GM23338 (cell line): ENCODE measurements at regions not wholly inside any gene's neighbourhood (a gene's known extent, or its start where the extent isn't known, plus 50 kb on each side); places are given as distances from the start of the nearest gene placed in this dataset.

ENCODE experiments used
- ATAC-seq: fragments of 200-7000 bp; cut with Tn5 transposase; 3 replicates; pipeline ENCODE4 v1.9.1; 2020
- DNase-seq: peaks from one replicate; pipeline ENCODE4 v3.0.0-alpha.2; 2015; ENCODE audit warnings: low spot score
- H2AFZ ChIP-seq: fragments of 200-600 bp; sonication (generic); 2 replicates; pipeline ENCODE4 v1.8.0; 2016; ENCODE audit warnings: antibody characterized with exemption, mild to moderate bottlenecking, moderate library complexity
- H3F3A ChIP-seq: fragments of 200-600 bp; sonication (generic); replicated peaks from 2 replicates; pipeline ENCODE4 v1.8.0; 2017; ENCODE audit warnings: antibody characterized with exemption, mixed run types, low read depth
- H3K27ac ChIP-seq: fragments of 200-600 bp; sonication (generic); 2 replicates; pipeline ENCODE4 v1.6.1; 2016; ENCODE audit warnings: low read depth
- H3K27me3 ChIP-seq: fragments of 200-600 bp; sonication (generic); 2 replicates; pipeline ENCODE4 v1.8.0; 2016; ENCODE audit warnings: mild to moderate bottlenecking, mixed run types, moderate library complexity; ENCODE audit not compliant: insufficient read depth
- H3K36me3 ChIP-seq: fragments of 200-600 bp; sonication (generic); 2 replicates; pipeline ENCODE4 v1.8.0; 2016; ENCODE audit warnings: mild to moderate bottlenecking; ENCODE audit not compliant: insufficient read depth
- H3K4me1 ChIP-seq: fragments of 200-600 bp; sonication (generic); 2 replicates; pipeline ENCODE4 v1.8.0; 2016; ENCODE audit warnings: mild to moderate bottlenecking, moderate library complexity; ENCODE audit not compliant: insufficient read depth
- H3K4me2 ChIP-seq: fragments of 200-600 bp; sonication (generic); 2 replicates; pipeline ENCODE4 v1.7.1; 2017; ENCODE audit warnings: mixed run types
- H3K4me3 ChIP-seq: fragments of 200-600 bp; sonication (generic); 2 replicates; pipeline ENCODE4 v1.6.1; 2016; ENCODE audit warnings: mixed run types
- H3K79me2 ChIP-seq: fragments of 200-600 bp; sonication (generic); replicated peaks from 2 replicates; pipeline ENCODE4 v1.8.0; 2017; ENCODE audit warnings: mild to moderate bottlenecking; ENCODE audit not compliant: insufficient read depth
- H3K9me2 ChIP-seq: fragments of 200-600 bp; sonication (generic); 2 replicates; pipeline ENCODE4 v1.8.0; 2017; ENCODE audit not compliant: insufficient read depth
- H4K20me1 ChIP-seq: fragments of 200-600 bp; sonication (generic); replicated peaks from 2 replicates; pipeline ENCODE4 v1.8.0; 2017; ENCODE audit warnings: mild to moderate bottlenecking; ENCODE audit not compliant: insufficient read depth
- H3K27ac Mint-ChIP-seq: 2 replicates; pipeline ENCODE4 v1.8.0; 2020; ENCODE audit warnings: inconsistent platforms, mild to moderate bottlenecking, moderate library complexity, mixed read lengths
- H3K27me3 Mint-ChIP-seq: 3 replicates; pipeline ENCODE4 v1.8.0; 2022; ENCODE audit warnings: low read depth, mild to moderate bottlenecking, moderate library complexity, mixed read lengths, inconsistent platforms; ENCODE audit not compliant: insufficient read depth, poor library complexity
- H3K36me3 Mint-ChIP-seq: 3 replicates; pipeline ENCODE4 v1.8.0; 2021; ENCODE audit warnings: low read depth, mild to moderate bottlenecking, inconsistent platforms, moderate library complexity, mixed read lengths
- H3K4me1 Mint-ChIP-seq: 3 replicates; pipeline ENCODE4 v1.8.0; 2020; ENCODE audit warnings: mild to moderate bottlenecking, inconsistent platforms, mixed read lengths
- H3K4me3 Mint-ChIP-seq: 3 replicates; pipeline ENCODE4 v1.8.0; 2021; ENCODE audit warnings: moderate library complexity, mild to moderate bottlenecking, inconsistent platforms, mixed read lengths
- H3K9me3 Mint-ChIP-seq: 3 replicates; pipeline ENCODE4 v1.8.0; 2020; ENCODE audit warnings: moderate library complexity, mild to moderate bottlenecking, inconsistent platforms, mixed read lengths
- CREB1 ChIP-seq: fragments of 250-450 bp; sonication (Bioruptor Pico); IDR thresholded peaks from 2 replicates; pipeline ENCODE4 v1.5.0; 2020; ENCODE audit warnings: low read depth, mild to moderate bottlenecking, moderate library complexity
- EZH2 ChIP-seq: fragments of 200-600 bp; sonication (generic); IDR thresholded peaks from one replicate; pipeline ENCODE4 v1.8.0; 2017; ENCODE audit warnings: antibody characterized with exemption, mild to moderate bottlenecking, low read depth; ENCODE audit not compliant: unreplicated experiment
- EZH2phosphoT487 ChIP-seq: fragments of 200-600 bp; sonication (generic); IDR thresholded peaks from one replicate; pipeline ENCODE4 v1.8.1; 2018; ENCODE audit warnings: antibody characterized with exemption; ENCODE audit not compliant: unreplicated experiment
- JUNB ChIP-seq: IDR thresholded peaks from one replicate; pipeline ENCODE4 v1.6.1; 2016; ENCODE audit warnings: antibody characterized with exemption; ENCODE audit not compliant: unreplicated experiment
- NANOG ChIP-seq: IDR thresholded peaks from 2 replicates; pipeline ENCODE4 v1.6.1; 2016; ENCODE audit warnings: antibody characterized with exemption, borderline replicate concordance
- POLR2AphosphoS5 ChIP-seq: IDR thresholded peaks from 2 replicates; pipeline ENCODE4 v1.6.1; 2016; ENCODE audit warnings: antibody characterized with exemption, low read depth
- STAT1 ChIP-seq: IDR thresholded peaks from one replicate; pipeline ENCODE4 v1.6.1; 2016; ENCODE audit warnings: antibody characterized with exemption; ENCODE audit not compliant: unreplicated experiment
- ZNF114 ChIP-seq: fragments of 250-450 bp; sonication (Bioruptor Pico); IDR thresholded peaks from 2 replicates; pipeline ENCODE4 v1.5.0; 2020; ENCODE audit warnings: mild to moderate bottlenecking, moderate library complexity
- ZNF331 ChIP-seq: fragments of 250-450 bp; sonication (Bioruptor Pico); IDR thresholded peaks from 2 replicates; pipeline ENCODE4 v1.5.0; 2020; ENCODE audit warnings: low read depth, mild to moderate bottlenecking, moderate library complexity
- TF ChIP-seq, protein P1 (sequence below): IDR thresholded peaks from one replicate; pipeline ENCODE4 v1.6.1; 2018; ENCODE audit warnings: antibody characterized with exemption; ENCODE audit not compliant: unreplicated experiment
- TF ChIP-seq, protein P2 (sequence below), 2 experiments: fragments of 200-600 bp in 1 of 2; sonication (generic) in 1 of 2; conservative IDR thresholded peaks; 2 replicates each; pipeline versions ENCODE4 v1.5.1 to v1.6.1; 2016 to 2017; ENCODE audit warnings: antibody characterized with exemption in 2 of 2, low read depth in 2 of 2, mild to moderate bottlenecking in 2 of 2, moderate library complexity in 1 of 2
- TF ChIP-seq, protein P3 (sequence below): fragments of 250-450 bp; sonication (Bioruptor Pico); IDR thresholded peaks from 2 replicates; pipeline ENCODE4 v1.5.0; 2020; ENCODE audit warnings: mild to moderate bottlenecking, moderate library complexity
- TF ChIP-seq, protein P4 (sequence below): IDR thresholded peaks from 2 replicates; pipeline ENCODE4 v1.6.1; 2016; ENCODE audit warnings: antibody characterized with exemption

DNA sequence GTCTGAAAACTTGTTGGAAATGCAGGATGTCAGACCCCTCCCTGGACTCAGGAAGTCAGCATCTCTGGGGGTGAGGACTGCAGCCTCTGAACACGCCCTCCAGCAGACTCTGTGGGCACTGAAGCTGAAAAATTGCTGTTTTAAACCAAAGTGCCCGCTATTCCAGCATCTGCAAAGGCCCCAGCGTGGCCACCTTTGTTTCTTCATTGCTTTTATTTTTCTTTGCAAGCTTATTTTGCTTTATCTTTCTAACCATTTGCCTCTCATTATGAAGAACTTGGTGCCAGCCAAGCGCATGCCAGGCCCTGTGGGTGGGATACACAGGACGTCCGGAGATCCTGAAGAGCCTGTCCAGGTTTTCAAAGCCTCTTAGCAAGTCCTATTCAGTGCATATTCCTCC is 203.9 kb upstream of the CST7 start:
- H3K9me3 Mint-ChIP-seq, result no peaks in the 10 kb centered on the region
- no peaks in the 10 kb centered on the region for H3K36me3 Mint-ChIP-seq
- Histone ChIP-seq H3K36me3 (no peaks in the 10 kb centered on the region; the same call in 1 of the 2 replicates), H3K27ac (no peak overlapping the region), H3K4me2 (no peak overlapping the region), H3F3A (no peaks in the 10 kb centered on the region), H3K4me1 (peaks cover 15% of the 10 kb centered on the region; the same call in 1 of the 2 replicates), H2AFZ (no peak overlapping the region), H4K20me1 (no peaks in the 10 kb centered on the region), H3K79me2 (no peaks in the 10 kb centered on the region), H3K9me2 (no peaks in the 10 kb centered on the region), H3K4me3 (no peak overlapping the region), H3K27me3 (no peaks in the 10 kb centered on the region)
- TF ChIP-seq POLR2AphosphoS5 (no peak), CREB1 (CRISPR knock-in tag) (no peak), STAT1 (no peak), NANOG (no peak), JUNB (no peak), EZH2 (no peak), EZH2phosphoT487 (no peak), ZNF331 (CRISPR knock-in tag) (no peak), ZNF114 (CRISPR knock-in tag) (no peak)
- TF ChIP-seq, protein P1, sequence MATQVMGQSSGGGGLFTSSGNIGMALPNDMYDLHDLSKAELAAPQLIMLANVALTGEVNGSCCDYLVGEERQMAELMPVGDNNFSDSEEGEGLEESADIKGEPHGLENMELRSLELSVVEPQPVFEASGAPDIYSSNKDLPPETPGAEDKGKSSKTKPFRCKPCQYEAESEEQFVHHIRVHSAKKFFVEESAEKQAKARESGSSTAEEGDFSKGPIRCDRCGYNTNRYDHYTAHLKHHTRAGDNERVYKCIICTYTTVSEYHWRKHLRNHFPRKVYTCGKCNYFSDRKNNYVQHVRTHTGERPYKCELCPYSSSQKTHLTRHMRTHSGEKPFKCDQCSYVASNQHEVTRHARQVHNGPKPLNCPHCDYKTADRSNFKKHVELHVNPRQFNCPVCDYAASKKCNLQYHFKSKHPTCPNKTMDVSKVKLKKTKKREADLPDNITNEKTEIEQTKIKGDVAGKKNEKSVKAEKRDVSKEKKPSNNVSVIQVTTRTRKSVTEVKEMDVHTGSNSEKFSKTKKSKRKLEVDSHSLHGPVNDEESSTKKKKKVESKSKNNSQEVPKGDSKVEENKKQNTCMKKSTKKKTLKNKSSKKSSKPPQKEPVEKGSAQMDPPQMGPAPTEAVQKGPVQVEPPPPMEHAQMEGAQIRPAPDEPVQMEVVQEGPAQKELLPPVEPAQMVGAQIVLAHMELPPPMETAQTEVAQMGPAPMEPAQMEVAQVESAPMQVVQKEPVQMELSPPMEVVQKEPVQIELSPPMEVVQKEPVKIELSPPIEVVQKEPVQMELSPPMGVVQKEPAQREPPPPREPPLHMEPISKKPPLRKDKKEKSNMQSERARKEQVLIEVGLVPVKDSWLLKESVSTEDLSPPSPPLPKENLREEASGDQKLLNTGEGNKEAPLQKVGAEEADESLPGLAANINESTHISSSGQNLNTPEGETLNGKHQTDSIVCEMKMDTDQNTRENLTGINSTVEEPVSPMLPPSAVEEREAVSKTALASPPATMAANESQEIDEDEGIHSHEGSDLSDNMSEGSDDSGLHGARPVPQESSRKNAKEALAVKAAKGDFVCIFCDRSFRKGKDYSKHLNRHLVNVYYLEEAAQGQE, result no peak
- TF ChIP-seq, protein P2, sequence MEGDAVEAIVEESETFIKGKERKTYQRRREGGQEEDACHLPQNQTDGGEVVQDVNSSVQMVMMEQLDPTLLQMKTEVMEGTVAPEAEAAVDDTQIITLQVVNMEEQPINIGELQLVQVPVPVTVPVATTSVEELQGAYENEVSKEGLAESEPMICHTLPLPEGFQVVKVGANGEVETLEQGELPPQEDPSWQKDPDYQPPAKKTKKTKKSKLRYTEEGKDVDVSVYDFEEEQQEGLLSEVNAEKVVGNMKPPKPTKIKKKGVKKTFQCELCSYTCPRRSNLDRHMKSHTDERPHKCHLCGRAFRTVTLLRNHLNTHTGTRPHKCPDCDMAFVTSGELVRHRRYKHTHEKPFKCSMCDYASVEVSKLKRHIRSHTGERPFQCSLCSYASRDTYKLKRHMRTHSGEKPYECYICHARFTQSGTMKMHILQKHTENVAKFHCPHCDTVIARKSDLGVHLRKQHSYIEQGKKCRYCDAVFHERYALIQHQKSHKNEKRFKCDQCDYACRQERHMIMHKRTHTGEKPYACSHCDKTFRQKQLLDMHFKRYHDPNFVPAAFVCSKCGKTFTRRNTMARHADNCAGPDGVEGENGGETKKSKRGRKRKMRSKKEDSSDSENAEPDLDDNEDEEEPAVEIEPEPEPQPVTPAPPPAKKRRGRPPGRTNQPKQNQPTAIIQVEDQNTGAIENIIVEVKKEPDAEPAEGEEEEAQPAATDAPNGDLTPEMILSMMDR (conservative IDR thresholded peaks at IDR 0.05; ENCODE audit: low read depth in 2 of 2), result no peak
- TF ChIP-seq, protein P3, sequence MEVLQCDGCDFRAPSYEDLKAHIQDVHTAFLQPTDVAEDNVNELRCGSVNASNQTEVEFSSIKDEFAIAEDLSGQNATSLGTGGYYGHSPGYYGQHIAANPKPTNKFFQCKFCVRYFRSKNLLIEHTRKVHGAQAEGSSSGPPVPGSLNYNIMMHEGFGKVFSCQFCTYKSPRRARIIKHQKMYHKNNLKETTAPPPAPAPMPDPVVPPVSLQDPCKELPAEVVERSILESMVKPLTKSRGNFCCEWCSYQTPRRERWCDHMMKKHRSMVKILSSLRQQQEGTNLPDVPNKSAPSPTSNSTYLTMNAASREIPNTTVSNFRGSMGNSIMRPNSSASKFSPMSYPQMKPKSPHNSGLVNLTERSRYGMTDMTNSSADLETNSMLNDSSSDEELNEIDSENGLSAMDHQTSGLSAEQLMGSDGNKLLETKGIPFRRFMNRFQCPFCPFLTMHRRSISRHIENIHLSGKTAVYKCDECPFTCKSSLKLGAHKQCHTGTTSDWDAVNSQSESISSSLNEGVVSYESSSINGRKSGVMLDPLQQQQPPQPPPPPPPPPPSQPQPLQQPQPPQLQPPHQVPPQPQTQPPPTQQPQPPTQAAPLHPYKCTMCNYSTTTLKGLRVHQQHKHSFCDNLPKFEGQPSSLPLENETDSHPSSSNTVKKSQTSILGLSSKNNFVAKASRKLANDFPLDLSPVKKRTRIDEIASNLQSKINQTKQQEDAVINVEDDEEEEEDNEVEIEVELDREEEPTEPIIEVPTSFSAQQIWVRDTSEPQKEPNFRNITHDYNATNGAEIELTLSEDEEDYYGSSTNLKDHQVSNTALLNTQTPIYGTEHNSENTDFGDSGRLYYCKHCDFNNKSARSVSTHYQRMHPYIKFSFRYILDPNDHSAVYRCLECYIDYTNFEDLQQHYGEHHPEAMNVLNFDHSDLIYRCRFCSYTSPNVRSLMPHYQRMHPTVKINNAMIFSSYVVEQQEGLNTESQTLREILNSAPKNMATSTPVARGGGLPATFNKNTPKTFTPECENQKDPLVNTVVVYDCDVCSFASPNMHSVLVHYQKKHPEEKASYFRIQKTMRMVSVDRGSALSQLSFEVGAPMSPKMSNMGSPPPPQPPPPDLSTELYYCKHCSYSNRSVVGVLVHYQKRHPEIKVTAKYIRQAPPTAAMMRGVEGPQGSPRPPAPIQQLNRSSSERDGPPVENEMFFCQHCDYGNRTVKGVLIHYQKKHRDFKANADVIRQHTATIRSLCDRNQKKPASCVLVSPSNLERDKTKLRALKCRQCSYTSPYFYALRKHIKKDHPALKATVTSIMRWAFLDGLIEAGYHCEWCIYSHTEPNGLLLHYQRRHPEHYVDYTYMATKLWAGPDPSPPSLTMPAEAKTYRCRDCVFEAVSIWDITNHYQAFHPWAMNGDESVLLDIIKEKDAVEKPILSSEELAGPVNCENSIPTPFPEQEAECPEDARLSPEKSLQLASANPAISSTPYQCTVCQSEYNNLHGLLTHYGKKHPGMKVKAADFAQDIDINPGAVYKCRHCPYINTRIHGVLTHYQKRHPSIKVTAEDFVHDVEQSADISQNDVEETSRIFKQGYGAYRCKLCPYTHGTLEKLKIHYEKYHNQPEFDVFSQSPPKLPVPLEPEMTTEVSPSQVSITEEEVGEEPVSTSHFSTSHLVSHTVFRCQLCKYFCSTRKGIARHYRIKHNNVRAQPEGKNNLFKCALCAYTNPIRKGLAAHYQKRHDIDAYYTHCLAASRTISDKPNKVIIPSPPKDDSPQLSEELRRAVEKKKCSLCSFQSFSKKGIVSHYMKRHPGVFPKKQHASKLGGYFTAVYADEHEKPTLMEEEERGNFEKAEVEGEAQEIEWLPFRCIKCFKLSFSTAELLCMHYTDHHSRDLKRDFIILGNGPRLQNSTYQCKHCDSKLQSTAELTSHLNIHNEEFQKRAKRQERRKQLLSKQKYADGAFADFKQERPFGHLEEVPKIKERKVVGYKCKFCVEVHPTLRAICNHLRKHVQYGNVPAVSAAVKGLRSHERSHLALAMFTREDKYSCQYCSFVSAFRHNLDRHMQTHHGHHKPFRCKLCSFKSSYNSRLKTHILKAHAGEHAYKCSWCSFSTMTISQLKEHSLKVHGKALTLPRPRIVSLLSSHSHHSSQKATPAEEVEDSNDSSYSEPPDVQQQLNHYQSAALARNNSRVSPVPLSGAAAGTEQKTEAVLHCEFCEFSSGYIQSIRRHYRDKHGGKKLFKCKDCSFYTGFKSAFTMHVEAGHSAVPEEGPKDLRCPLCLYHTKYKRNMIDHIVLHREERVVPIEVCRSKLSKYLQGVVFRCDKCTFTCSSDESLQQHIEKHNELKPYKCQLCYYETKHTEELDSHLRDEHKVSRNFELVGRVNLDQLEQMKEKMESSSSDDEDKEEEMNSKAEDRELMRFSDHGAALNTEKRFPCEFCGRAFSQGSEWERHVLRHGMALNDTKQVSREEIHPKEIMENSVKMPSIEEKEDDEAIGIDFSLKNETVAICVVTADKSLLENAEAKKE (CRISPR knock-in tag), result no peak
- TF ChIP-seq, protein P4, sequence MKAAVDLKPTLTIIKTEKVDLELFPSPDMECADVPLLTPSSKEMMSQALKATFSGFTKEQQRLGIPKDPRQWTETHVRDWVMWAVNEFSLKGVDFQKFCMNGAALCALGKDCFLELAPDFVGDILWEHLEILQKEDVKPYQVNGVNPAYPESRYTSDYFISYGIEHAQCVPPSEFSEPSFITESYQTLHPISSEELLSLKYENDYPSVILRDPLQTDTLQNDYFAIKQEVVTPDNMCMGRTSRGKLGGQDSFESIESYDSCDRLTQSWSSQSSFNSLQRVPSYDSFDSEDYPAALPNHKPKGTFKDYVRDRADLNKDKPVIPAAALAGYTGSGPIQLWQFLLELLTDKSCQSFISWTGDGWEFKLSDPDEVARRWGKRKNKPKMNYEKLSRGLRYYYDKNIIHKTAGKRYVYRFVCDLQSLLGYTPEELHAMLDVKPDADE, result no peak
- peaks cover 2% of the 10 kb centered on the region for H3K27me3 Mint-ChIP-seq
- DNase-seq (no peak), ATAC-seq (no peak)
- peaks cover 29% of the 10 kb centered on the region for H3K4me1 Mint-ChIP-seq
- H3K27ac Mint-ChIP-seq, result no peak overlapping the region
- no peak overlapping the region for H3K4me3 Mint-ChIP-seq
